Esophagus squamous epithelium (tissue), 5 donors: ENCODE measurements at regions not wholly inside any gene's neighbourhood (a gene's known extent, or its start where the extent isn't known, plus 50 kb on each side); places are given as distances from the start of the nearest gene placed in this dataset.

ENCODE experiments used
- DNase-seq: peaks from one replicate; lab custom pipeline; 2025; lab: John Stamatoyannopoulos, UW
- H3K27ac ChIP-seq, 4 donors: fragments of 200-600 bp; sonication (generic); one replicate each; pipeline ENCODE4 v1.5.1; 2016 to 2019; ENCODE audit warnings: mild to moderate bottlenecking in 1 of 4
- H3K27me3 ChIP-seq, 4 donors: fragments of 200-600 bp; sonication (generic); 1 replicate in 3 of 4; 2 replicates in 1 of 4; pipeline versions ENCODE4 v1.5.1 to v1.6.0; 2017 to 2021; ENCODE audit warnings: antibody characterized with exemption in 1 of 4
- H3K36me3 ChIP-seq, 3 donors: fragments of 200-600 bp; sonication (generic); one replicate each; pipeline ENCODE4 v1.5.1; 2016 to 2019
- H3K4me1 ChIP-seq, 3 donors: fragments of 200-600 bp; sonication (generic); one replicate each; pipeline ENCODE4 v1.5.1; 2017 to 2019
- H3K4me3 ChIP-seq, 4 donors: fragments of 200-600 bp; sonication (generic); 1 replicate in 3 of 4; 2 replicates in 1 of 4; pipeline ENCODE4 v1.5.1; 2016 to 2019; ENCODE audit warnings: mild to moderate bottlenecking in 2 of 4, moderate library complexity in 1 of 4
- H3K9me3 ChIP-seq, 3 donors: fragments of 200-600 bp; sonication (generic); one replicate each; pipeline ENCODE4 v1.5.1; 2016 to 2019
- CTCF ChIP-seq, 6 experiments: fragments of 450-650 bp in 4 of 6; fragments of 200-600 bp in 2 of 6; sonication (generic) in 2 of 6; IDR thresholded peaks; one replicate each; pipeline ENCODE4 v1.5.1; 2016 to 2019; ENCODE audit warnings: antibody characterized with exemption in 6 of 6, mild to moderate bottlenecking in 4 of 6, moderate library complexity in 4 of 6
- POLR2A ChIP-seq, 4 donors: fragments of 450-650 bp; IDR thresholded peaks; one replicate each; pipeline ENCODE4 v1.6.1; 2017; ENCODE audit warnings: antibody characterized with exemption in 4 of 4, mild to moderate bottlenecking in 4 of 4, moderate library complexity in 3 of 4
- WGBS, 2 donors: methylation state at CpG; one replicate each; pipeline ENCODE4 v1.1.5; 2018; 5-methylcytosine and 5-hydroxymethylcytosine counted together
- intact Hi-C: fragments of 100-400 bp; cut with DNase I; formaldehyde crosslinking; loops from one replicate; pipeline ENCODE4 v1.15.0; 2022
- donor health status: DM: yes; HTN: yes; CAD: no.

GRCh38 chr7:35520810-35521625 is 173.9 kb downstream of the HERPUD2 start:
- no peaks in the 10 kb centered on the region for H3K4me1 ChIP-seq
- no peaks in the 10 kb centered on the region for H3K9me3 ChIP-seq
- 39 to 43% methylated on average over 5 of the region's 5 CpGs for WGBS, 2 donors
- no peak for TF ChIP-seq CTCF (IDR thresholded peaks at IDR 0.05)
- no peak for TF ChIP-seq POLR2A (IDR thresholded peaks at IDR 0.05)
- H3K27ac ChIP-seq, result no peak overlapping the region
- DNase-seq, result no peak
- intact Hi-C loops, result no loop called here
- H3K4me3 ChIP-seq, result no peak overlapping the region
- peaks cover 0 to 43% (median 0%) of the 10 kb centered on the region in 4 donors for H3K27me3 ChIP-seq
- no peaks in the 10 kb centered on the region for H3K36me3 ChIP-seq

GRCh38 chr7:35519971-35520809 is 174.7 kb downstream of the HERPUD2 start:
- no peak for DNase-seq
- H3K27ac ChIP-seq, result no peak overlapping the region
- intact Hi-C loops, result no loop called here
- peak in 5 of 6 experiments; percentile 62 to 82 (median 71) for TF ChIP-seq CTCF (IDR thresholded peaks at IDR 0.05)
- no peak for TF ChIP-seq POLR2A (IDR thresholded peaks at IDR 0.05)
- peaks cover 0 to 43% (median 0%) of the 10 kb centered on the region in 4 donors for H3K27me3 ChIP-seq
- no peaks in the 10 kb centered on the region for H3K4me1 ChIP-seq
- no peaks in the 10 kb centered on the region for H3K9me3 ChIP-seq
- WGBS, 2 donors, result 38 to 46% methylated on average over 12 of the region's 14 CpGs
- no peak overlapping the region for H3K4me3 ChIP-seq
- H3K36me3 ChIP-seq, result no peaks in the 10 kb centered on the region

GRCh38 chr7:35518767-35519166 is 176.2 kb downstream of the HERPUD2 start:
- Histone ChIP-seq H3K9me3 (no peaks in the 10 kb centered on the region), H3K4me3 (no peak overlapping the region), H3K27me3 (peaks cover 0 to 43% (median 0%) of the 10 kb centered on the region in 4 donors), H3K4me1 (no peaks in the 10 kb centered on the region), H3K36me3 (no peaks in the 10 kb centered on the region), H3K27ac (no peak overlapping the region)
- TF ChIP-seq POLR2A (IDR thresholded peaks at IDR 0.05), result no peak
- no peak for TF ChIP-seq CTCF (IDR thresholded peaks at IDR 0.05)
- WGBS, 2 donors, result 46 to 62% methylated on average over 3 of the region's 3 CpGs
- DNase-seq, result no peak
- intact Hi-C loops, result no loop called here

- H3K4me1 ChIP-seq, result no peaks in the 10 kb centered on the region
- DNase-seq, result no peak
- no peak overlapping the region for H3K27ac ChIP-seq
- no peaks in the 10 kb centered on the region for H3K9me3 ChIP-seq
- peaks cover 0 to 32% (median 0%) of the 10 kb centered on the region in 4 donors for H3K27me3 ChIP-seq
- intact Hi-C loops, result no loop called here
- no peak overlapping the region for H3K4me3 ChIP-seq
- WGBS, 2 donors, result 58 to 95% methylated on average over 1 of the region's 1 CpG
- TF ChIP-seq CTCF (IDR thresholded peaks at IDR 0.05) (no peak), POLR2A (IDR thresholded peaks at IDR 0.05) (no peak)
- H3K36me3 ChIP-seq, result no peaks in the 10 kb centered on the region
Observed at GRCh38 chr7:35516498-35516897, 178.4 kb downstream of the HERPUD2 start.

GRCh38 chr7:35513828-35514227 is 181.1 kb downstream of the HERPUD2 start:
- intact Hi-C loops, result no loop called here
- Histone ChIP-seq H3K27ac (no peak overlapping the region), H3K9me3 (no peaks in the 10 kb centered on the region), H3K36me3 (no peaks in the 10 kb centered on the region), H3K4me3 (no peak overlapping the region), H3K4me1 (no peaks in the 10 kb centered on the region), H3K27me3 (peaks cover 0 to 7% (median 0%) of the 10 kb centered on the region in 4 donors)
- TF ChIP-seq CTCF (IDR thresholded peaks at IDR 0.05) (no peak), POLR2A (IDR thresholded peaks at IDR 0.05) (no peak)
- DNase-seq, result no peak
